HT1080 (cell line): ENCODE measurements at regions not wholly inside any gene's neighbourhood (a gene's known extent, or its start where the extent isn't known, plus 50 kb on each side); places are given as distances from the start of the nearest gene placed in this dataset.

Experiments
- DNase-seq: peaks from one replicate; pipeline ENCODE4 v3.0.0-alpha.2; 2015; ENCODE audit warnings: low read depth

DNA sequence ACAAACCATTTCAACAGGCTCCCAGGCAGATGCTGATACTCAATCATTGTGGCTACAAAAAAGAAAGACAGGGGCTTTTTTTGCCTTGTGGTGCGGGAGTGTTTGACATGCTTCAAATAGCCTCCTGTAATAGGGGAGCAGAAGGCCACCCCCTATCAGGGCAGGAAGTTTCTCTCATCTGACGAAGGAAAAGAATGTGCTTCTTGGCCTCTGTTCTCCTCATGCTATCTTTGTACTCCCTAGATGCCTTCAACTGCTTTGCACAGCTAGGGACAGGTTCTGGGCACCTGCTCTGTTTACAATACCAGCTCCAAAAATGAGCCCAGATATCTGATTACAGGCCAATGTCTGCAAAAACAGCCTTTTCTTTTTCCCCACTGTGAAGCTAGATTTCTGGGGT is 391.1 kb downstream of the STIM2 start:
- DNase-seq, result no peak

- no peak for DNase-seq
Observed at GRCh38 chr4:27267339-27267969, 406.8 kb downstream of the STIM2 start.

DNA sequence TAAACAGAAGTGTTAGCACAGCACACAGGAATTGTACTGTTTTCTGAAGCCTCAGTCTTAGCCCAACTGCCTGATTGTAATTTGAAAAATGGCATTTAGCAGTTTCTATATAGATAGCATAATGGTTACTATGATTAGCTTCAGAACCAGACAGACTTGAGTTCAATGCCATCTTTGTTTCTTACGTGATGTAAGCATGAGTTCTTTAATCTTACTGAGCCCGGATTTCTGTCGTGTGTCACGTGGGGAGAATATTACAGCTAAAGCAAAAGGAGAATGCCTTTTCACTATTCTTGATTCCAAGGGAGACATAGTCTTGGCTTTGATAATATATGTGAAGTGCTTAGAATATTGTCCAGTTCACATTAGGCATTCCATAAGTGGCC is 407.3 kb downstream of the STIM2 start:
- DNase-seq, result no peak

- DNase-seq, result peak; percentile 17
Observed at GRCh38 chr4:27270435-27270834, 409.8 kb downstream of the STIM2 start.

- no peak for DNase-seq
Observed at GRCh38 chr4:27271555-27271954, 410.9 kb downstream of the STIM2 start.

DNA sequence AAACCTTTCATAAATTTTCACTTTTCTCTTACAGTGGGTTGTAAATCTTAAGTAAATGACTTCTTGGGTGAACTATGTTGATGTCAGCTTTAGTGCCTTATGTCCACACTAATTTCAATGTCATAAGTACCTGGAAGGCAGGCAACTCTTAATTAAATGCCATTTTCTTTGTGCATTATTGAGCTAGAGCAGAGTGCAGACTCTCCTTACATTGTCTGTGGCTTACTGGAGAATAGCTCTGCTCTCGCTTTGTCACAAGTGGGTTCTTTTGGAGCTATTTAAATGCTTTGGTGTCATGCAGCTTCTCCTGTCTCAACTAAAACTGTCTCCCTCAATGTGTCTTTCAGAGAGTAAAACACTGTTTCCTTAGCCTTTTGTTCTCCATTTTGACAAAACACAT is 411.6 kb downstream of the STIM2 start:
- DNase-seq, result no peak

GRCh38 chr4:27276307-27277073 is 415.8 kb downstream of the STIM2 start:
- no peak for DNase-seq

- DNase-seq, result peak; percentile 5
Observed at GRCh38 chr4:27278615-27279375, 418.2 kb downstream of the STIM2 start.

DNA sequence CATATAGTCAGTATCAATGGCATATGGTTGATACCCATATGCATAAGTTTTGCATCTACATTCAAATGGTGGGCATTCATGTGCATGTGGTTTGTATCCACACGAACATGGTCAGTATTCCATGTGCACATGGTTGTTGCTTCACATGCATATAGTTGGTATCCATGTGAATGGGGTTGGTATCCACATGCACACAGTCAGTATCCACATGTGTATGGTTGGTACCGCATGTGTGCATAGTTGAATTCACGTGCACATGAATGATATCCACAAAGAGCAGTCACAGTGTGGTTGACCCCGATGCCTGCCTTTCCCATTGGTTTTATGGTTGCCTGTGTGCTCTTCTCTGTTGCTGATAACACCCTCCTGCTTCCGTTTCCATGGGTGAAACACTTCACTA is 427.9 kb downstream of the STIM2 start:
- no peak for DNase-seq

GRCh38 chr4:27289704-27290103 is 429.1 kb downstream of the STIM2 start:
- DNase-seq, result no peak

DNA sequence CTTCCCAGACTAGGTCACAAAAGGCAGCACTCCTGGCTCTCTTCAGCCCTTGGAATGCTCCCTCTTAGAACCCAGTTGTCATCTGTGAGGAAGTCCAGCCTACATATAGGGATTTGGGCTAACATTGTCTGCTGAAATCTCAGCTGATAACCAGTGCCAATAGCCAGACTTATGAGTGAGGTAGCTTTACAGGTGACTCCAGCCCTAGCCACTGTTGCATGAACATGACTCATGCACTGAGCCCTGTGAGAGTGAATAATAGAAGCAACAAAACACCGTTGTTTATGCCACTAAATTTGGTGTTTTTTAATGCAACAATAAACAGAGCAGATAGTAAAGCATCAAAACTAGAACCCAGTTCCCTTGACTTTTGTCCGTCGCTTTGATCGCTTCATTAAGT is 433.2 kb downstream of the STIM2 start:
- DNase-seq, result no peak

- DNase-seq, result no peak
Observed at GRCh38 chr4:27304751-27305150, 444.1 kb downstream of the STIM2 start.

DNA sequence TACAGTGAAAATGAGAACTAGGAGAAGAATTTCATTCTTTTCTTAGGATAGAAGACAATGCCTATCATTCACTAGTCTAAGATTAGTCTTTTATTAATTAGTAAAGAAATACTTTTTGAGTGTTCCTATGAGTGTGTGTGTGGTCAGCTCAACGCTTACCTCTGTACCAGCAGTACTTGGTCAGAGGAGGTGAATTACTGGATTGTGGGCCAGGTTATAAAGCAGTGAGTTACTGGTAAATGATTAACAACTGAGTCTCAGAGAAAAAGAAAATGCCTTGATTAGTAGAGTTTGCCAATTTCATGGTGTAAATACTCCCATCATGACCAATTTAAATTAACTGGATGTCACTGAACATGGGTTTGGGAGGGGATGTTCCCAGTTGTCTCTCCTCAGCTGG is 444.6 kb downstream of the STIM2 start:
- DNase-seq, result no peak

DNA sequence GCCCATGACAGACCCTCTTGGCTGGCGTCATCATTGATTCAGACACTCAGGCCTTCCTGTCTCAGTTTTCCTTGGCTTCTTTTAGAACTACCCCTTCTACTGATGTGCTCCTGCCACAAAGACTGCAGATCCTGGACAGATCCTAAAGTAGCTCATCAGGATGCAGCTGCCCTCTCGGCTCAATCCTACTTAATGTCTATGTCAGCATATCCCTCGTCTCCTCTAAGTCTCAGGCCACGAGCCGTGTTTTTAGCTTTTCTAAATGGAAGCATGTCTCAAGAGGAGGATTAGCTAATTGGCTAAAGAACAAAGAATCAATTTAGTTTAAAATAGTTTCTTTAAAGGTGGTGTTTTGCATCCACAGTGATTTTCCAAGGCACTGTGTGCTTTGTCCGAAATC is 447.7 kb downstream of the STIM2 start:
- DNase-seq, result no peak

GRCh38 chr4:27315625-27316024 is 455.0 kb downstream of the STIM2 start:
- DNase-seq, result no peak

- DNase-seq, result no peak
Observed at GRCh38 chr4:27316176-27316575, 455.5 kb downstream of the STIM2 start.

- peak; percentile 64 for DNase-seq
Observed at GRCh38 chr4:27318740-27319139, 458.1 kb downstream of the STIM2 start.

DNA sequence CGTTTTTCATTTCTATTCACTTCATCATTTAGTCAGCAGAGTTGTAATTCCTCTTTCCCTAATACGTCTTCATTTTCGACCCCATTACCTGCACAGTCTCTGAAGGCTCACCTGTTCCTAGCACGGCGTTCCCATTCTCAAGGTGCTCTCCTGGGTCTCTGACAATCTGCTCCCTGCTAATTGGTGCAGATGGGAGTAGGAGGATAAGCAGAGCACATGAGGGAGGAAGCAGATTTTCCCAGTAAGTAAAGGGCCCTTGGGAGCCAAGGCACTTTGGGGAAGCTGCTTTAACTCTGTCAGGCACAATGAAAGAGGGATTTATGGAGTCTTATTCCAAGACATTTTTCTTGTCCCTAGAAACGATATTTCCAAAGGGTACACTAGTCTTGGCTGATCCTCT is 466.4 kb downstream of the STIM2 start:
- no peak for DNase-seq

GRCh38 chr4:27327421-27328181 is 467.0 kb downstream of the STIM2 start:
- DNase-seq, result no peak

- no peak for DNase-seq
Observed at GRCh38 chr4:27338530-27338929, 477.9 kb downstream of the STIM2 start.

- no peak for DNase-seq
Observed at GRCh38 chr4:27343411-27343810, 482.8 kb downstream of the STIM2 start.

GRCh38 chr4:27350161-27350560 is 489.5 kb downstream of the STIM2 start:
- DNase-seq, result peak; percentile 86
